Lung (tissue), 11 donors: ENCODE measurements at regions not wholly inside any gene's neighbourhood (a gene's known extent, or its start where the extent isn't known, plus 50 kb on each side); places are given as distances from the start of the nearest gene placed in this dataset.

Experiments
- ATAC-seq: fragments of 200-7000 bp; cut with Tn5 transposase; one replicate; pipeline ENCODE4 v1.9.1; 2020; ENCODE audit warnings: moderate number of reproducible peaks; ENCODE audit not compliant: insufficient read depth, low FRiP score
- DNase-seq, 3 donors: peaks; one replicate each; pipeline ENCODE4 v3.0.0-alpha.2; 2013 to 2017
- H3K27ac ChIP-seq, 2 donors: one replicate each; pipeline ENCODE4 v1.5.1; 2013; ENCODE audit warnings: mild to moderate bottlenecking in 2 of 2, moderate library complexity in 2 of 2, control low read depth in 1 of 2, inconsistent platforms in 1 of 2, low read depth in 1 of 2, low read length in 1 of 2
- H3K27me3 ChIP-seq, 3 donors: one replicate each; pipeline ENCODE4 v1.5.1; 2013; ENCODE audit warnings: low read length in 2 of 3; ENCODE audit not compliant: control insufficient read depth in 3 of 3, insufficient read depth in 3 of 3
- H3K36me3 ChIP-seq, 4 donors: one replicate each; pipeline ENCODE4 v1.5.1; 2013; ENCODE audit warnings: low read length in 4 of 4, mild to moderate bottlenecking in 1 of 4, moderate library complexity in 1 of 4; ENCODE audit not compliant: control insufficient read depth in 4 of 4, insufficient read depth in 4 of 4
- H3K4me1 ChIP-seq, 5 donors: one replicate each; pipeline ENCODE4 v1.5.1; 2013; ENCODE audit warnings: low read length in 5 of 5, mild to moderate bottlenecking in 2 of 5, moderate library complexity in 1 of 5; ENCODE audit not compliant: control insufficient read depth in 5 of 5, insufficient read depth in 5 of 5
- H3K4me3 ChIP-seq: one replicate; pipeline ENCODE4 v1.5.1; 2013; ENCODE audit warnings: mild to moderate bottlenecking, control low read depth, moderate library complexity
- H3K9ac ChIP-seq, 2 donors: one replicate each; pipeline ENCODE4 v1.5.1; 2013; ENCODE audit warnings: low read length in 2 of 2, control low read depth in 1 of 2; ENCODE audit not compliant: insufficient read depth in 1 of 2
- H3K9me3 ChIP-seq, 4 donors: one replicate each; pipeline ENCODE4 v1.5.1; 2013; ENCODE audit warnings: low read length in 3 of 4, mild to moderate bottlenecking in 1 of 4, moderate library complexity in 1 of 4; ENCODE audit not compliant: control insufficient read depth in 4 of 4, insufficient read depth in 3 of 4
- CTCF ChIP-seq: IDR thresholded peaks from 2 replicates; pipeline ENCODE4 v1.5.1; 2012; ENCODE audit warnings: mild to moderate bottlenecking; ENCODE audit errors: control extremely low read depth, extremely low read depth
- WGBS, 2 donors: extraction: QIAGEN DNeasy Blood & Tissue Kit; methylation state at CpG; one replicate each; pipeline ENCODE4 v1.1.7; 2013; 5-methylcytosine and 5-hydroxymethylcytosine counted together
- donor health status: control.
- donor health status: control.
- donor health status: Bipolar disorder and iron deficiency.
- donor health status: healthy.
- donor health status: DM: yes; HTN: yes; CAD: no.

DNA sequence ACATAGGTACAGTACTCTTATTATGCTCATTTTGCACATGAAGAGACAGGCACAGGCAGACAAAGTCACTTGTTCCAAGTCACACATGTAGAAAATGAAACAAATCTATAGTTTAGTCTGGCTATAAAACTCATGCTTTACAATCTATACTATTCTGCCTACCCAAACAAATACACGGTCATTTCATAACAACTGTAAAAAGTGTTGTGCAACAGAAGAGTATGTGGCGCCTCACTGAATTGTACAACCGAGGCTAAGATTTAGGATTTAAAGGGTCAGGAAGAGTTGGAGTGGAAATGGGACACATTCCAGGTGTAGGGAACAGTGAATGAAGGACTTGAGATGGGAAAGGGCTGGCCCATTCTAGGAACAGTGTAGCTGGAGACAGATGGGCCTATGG, 82.9 kb upstream of the TRIO start:
- Histone ChIP-seq H3K9ac (no peak overlapping the region), H3K4me3 (no peak overlapping the region), H3K27ac (no peak overlapping the region), H3K4me1 (peaks cover 0 to 4% (median 0%) of the 10 kb centered on the region in 5 donors), H3K9me3 (peaks cover 0 to 3% (median 0%) of the 10 kb centered on the region in 4 donors), H3K36me3 (no peaks in the 10 kb centered on the region), H3K27me3 (no peaks in the 10 kb centered on the region)
- DNase-seq = peak in 2 of 3 donors; percentile 13 to 47
- no peak for TF ChIP-seq CTCF
- no peak for ATAC-seq
- 62 to 82% methylated on average over 3 of the region's 3 CpGs for WGBS, 2 donors

DNA sequence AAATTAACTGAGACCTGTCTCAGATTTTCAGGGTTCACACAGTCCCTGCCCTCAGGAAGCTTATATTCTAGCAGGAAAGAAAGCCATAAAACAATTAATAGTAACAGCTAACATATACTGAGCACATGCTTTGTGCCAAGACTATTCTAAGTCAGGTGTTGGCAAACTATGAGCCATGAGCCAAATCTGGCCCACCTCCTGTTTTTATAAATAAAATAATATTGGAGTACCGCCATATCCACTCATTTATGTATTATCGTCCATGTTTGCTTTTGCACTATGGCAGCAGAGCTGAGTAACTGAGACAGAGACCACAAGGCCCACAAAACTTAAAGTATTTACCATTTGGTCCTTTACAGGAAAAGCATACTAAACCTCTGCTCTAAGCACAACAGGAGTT, 83.3 kb upstream of the TRIO start:
- H3K36me3 ChIP-seq = no peaks in the 10 kb centered on the region
- no peak overlapping the region for H3K27ac ChIP-seq
- H3K9me3 ChIP-seq = peaks cover 0 to 3% (median 0%) of the 10 kb centered on the region in 4 donors
- peaks cover 0 to 4% (median 0%) of the 10 kb centered on the region in 5 donors for H3K4me1 ChIP-seq
- H3K4me3 ChIP-seq = no peak overlapping the region
- WGBS, 2 donors = 83 to 95% methylated on average over 2 of the region's 2 CpGs
- no peak for TF ChIP-seq CTCF
- DNase-seq = no peak
- no peak for ATAC-seq
- no peak overlapping the region for H3K9ac ChIP-seq
- no peaks in the 10 kb centered on the region for H3K27me3 ChIP-seq

GRCh38 chr5:14057289-14057688, 85.9 kb upstream of the TRIO start:
- no peak for ATAC-seq
- 58 to 64% methylated on average over 7 of the region's 7 CpGs for WGBS, 2 donors
- no peak for TF ChIP-seq CTCF

GRCh38 chr5:14056039-14056438, 87.1 kb upstream of the TRIO start:
- ATAC-seq = no peak
- no peak overlapping the region for H3K27ac ChIP-seq
- H3K9me3 ChIP-seq = peaks cover 0 to under 1% (median 0%) of the 10 kb centered on the region in 4 donors
- H3K9ac ChIP-seq = no peak overlapping the region
- H3K36me3 ChIP-seq = no peaks in the 10 kb centered on the region
- no peak for DNase-seq
- no peaks in the 10 kb centered on the region for H3K27me3 ChIP-seq
- H3K4me3 ChIP-seq = no peak overlapping the region
- 95 to 98% methylated on average over 4 of the region's 4 CpGs for WGBS, 2 donors
- H3K4me1 ChIP-seq = peaks cover 0 to 4% (median 0%) of the 10 kb centered on the region in 5 donors
- no peak for TF ChIP-seq CTCF

More at GRCh38 chr5:14057289-14057688, 85.9 kb upstream of the TRIO start:
- no peaks in the 10 kb centered on the region for H3K36me3 ChIP-seq
- H3K9me3 ChIP-seq = peaks cover 0 to 3% (median 0%) of the 10 kb centered on the region in 4 donors
- H3K4me3 ChIP-seq = no peak overlapping the region
- no peak overlapping the region for H3K27ac ChIP-seq
- no peaks in the 10 kb centered on the region for H3K27me3 ChIP-seq
- H3K4me1 ChIP-seq = peaks cover 0 to 4% (median 0%) of the 10 kb centered on the region in 5 donors
- peak in 2 of 3 donors; percentile 44 for DNase-seq
- peak overlapping the region in 1 of 2 donors; percentile 27 for H3K9ac ChIP-seq
